Ascending aorta (tissue), 2 donors: ENCODE measurements at regions not wholly inside any gene's neighbourhood (a gene's known extent, or its start where the extent isn't known, plus 50 kb on each side); places are given as distances from the start of the nearest gene placed in this dataset.

Experiments
- DNase-seq, 2 donors: peaks; one replicate each; pipeline ENCODE4 v3.0.0-alpha.2; 2019; ENCODE audit warnings: low spot score in 2 of 2
- H3K27ac ChIP-seq, 2 donors: fragments of 200-600 bp; sonication (generic); one replicate each; pipeline ENCODE4 v1.5.1; 2016 to 2017; ENCODE audit warnings: mild to moderate bottlenecking in 1 of 2
- H3K27me3 ChIP-seq: fragments of 200-600 bp; sonication (generic); one replicate; pipeline ENCODE4 v1.5.1; 2017
- H3K36me3 ChIP-seq, 2 donors: fragments of 200-600 bp; sonication (generic); one replicate each; pipeline ENCODE4 v1.5.1; 2016
- H3K4me1 ChIP-seq, 2 donors: fragments of 200-600 bp; sonication (generic); one replicate each; pipeline ENCODE4 v1.5.1; 2016 to 2017; ENCODE audit warnings: mild to moderate bottlenecking in 1 of 2
- H3K4me3 ChIP-seq, 2 donors: fragments of 200-600 bp; sonication (generic); one replicate each; pipeline ENCODE4 v1.5.1; 2016 to 2017; ENCODE audit warnings: mild to moderate bottlenecking in 1 of 2
- H3K9me3 ChIP-seq, 2 donors: fragments of 200-600 bp; sonication (generic); one replicate each; pipeline ENCODE4 v1.5.1; 2016
- intact Hi-C: fragments of 100-400 bp; cut with DNase I; formaldehyde crosslinking; loops from one replicate; pipeline ENCODE4 v1.15.1; 2023
- TF ChIP-seq, protein P1 (sequence below), 3 experiments: fragments of 200-600 bp in 2 of 3; fragments of 450-650 bp in 1 of 3; sonication (generic) in 2 of 3; IDR thresholded peaks; one replicate each; pipeline ENCODE4 v1.5.1; 2016 to 2019; ENCODE audit warnings: antibody characterized with exemption in 3 of 3, mild to moderate bottlenecking in 1 of 3, moderate library complexity in 1 of 3

DNA sequence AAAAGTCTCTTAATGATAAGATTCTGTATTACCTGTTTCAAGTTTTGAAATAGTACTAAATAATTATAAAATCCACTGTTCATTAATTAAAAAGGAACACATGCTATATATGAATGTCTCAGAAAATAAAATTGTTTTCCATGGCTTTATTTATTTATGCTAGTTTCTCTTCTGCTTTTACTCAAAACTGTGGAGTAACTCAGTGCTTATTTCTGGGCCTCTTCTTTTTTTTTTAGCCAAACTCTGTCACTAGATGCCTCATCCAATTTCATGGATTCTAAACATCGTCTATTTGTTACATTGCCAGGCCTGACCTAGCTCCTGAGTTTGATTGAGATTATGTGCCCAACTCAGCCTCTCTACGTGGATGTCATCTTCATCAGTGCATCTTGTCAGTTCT lies 1509.7 kb downstream of the MAT2B start:
- no peaks in the 10 kb centered on the region for H3K36me3 ChIP-seq
- H3K27me3 ChIP-seq: no peaks in the 10 kb centered on the region
- intact Hi-C loops: no loop called here
- TF ChIP-seq, protein P1, sequence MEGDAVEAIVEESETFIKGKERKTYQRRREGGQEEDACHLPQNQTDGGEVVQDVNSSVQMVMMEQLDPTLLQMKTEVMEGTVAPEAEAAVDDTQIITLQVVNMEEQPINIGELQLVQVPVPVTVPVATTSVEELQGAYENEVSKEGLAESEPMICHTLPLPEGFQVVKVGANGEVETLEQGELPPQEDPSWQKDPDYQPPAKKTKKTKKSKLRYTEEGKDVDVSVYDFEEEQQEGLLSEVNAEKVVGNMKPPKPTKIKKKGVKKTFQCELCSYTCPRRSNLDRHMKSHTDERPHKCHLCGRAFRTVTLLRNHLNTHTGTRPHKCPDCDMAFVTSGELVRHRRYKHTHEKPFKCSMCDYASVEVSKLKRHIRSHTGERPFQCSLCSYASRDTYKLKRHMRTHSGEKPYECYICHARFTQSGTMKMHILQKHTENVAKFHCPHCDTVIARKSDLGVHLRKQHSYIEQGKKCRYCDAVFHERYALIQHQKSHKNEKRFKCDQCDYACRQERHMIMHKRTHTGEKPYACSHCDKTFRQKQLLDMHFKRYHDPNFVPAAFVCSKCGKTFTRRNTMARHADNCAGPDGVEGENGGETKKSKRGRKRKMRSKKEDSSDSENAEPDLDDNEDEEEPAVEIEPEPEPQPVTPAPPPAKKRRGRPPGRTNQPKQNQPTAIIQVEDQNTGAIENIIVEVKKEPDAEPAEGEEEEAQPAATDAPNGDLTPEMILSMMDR (IDR thresholded peaks at IDR 0.05): no peak
- H3K4me3 ChIP-seq: no peak overlapping the region
- no peaks in the 10 kb centered on the region for H3K4me1 ChIP-seq
- no peaks in the 10 kb centered on the region for H3K9me3 ChIP-seq
- no peak for DNase-seq
- no peak overlapping the region for H3K27ac ChIP-seq

DNA sequence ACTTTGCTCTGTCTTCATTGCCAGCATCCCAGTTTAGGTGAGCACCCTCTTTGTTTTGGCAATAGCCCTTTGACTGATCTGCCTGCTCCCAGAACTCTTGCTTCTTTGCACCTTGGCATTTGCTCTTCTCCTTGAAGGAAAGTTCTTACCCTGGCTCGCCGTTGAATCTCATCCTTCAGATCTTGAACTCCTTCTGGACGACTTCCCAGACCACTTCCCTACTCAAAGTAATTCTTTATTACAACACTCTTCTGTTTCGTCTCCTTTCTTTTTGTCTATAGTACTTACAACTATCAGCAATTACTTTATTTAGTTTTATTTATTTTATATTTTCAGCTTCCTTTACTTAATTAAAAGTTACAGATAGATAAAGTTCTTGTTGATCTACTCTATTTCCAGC lies 1510.1 kb downstream of the MAT2B start:
- intact Hi-C loops: no loop called here

DNA sequence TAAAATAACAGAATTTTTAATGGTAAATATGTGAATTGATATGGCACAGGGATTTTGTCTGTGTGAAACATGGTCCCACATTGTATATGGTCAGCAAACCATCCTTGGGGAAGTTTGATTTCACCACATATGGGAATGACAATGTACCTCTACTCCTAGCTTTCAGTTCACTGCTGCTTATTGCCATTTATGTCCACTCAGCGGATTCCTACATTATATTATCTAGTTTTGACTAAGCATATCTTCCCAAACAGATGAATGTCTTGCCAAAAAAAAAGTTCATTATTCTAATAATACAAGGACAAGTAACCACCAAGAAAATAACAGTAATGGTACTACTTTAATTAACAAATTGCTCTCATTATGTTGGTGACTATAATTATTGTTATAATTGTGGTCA lies 1521.6 kb downstream of the MAT2B start:
- DNase-seq: no peak
- intact Hi-C loops: no loop called here
- no peak overlapping the region for H3K27ac ChIP-seq
- H3K27me3 ChIP-seq: no peaks in the 10 kb centered on the region
- no peaks in the 10 kb centered on the region for H3K36me3 ChIP-seq
- no peaks in the 10 kb centered on the region for H3K9me3 ChIP-seq
- no peak overlapping the region for H3K4me3 ChIP-seq
- H3K4me1 ChIP-seq: no peaks in the 10 kb centered on the region
- TF ChIP-seq, protein P1 (IDR thresholded peaks at IDR 0.05): no peak

More for the DNA sequence above, 1510.1 kb downstream of the MAT2B start:
- no peaks in the 10 kb centered on the region for H3K36me3 ChIP-seq
- H3K4me3 ChIP-seq: no peak overlapping the region
- TF ChIP-seq, protein P1 (IDR thresholded peaks at IDR 0.05): no peak
- H3K4me1 ChIP-seq: no peaks in the 10 kb centered on the region
- no peak for DNase-seq
- H3K27me3 ChIP-seq: no peaks in the 10 kb centered on the region
- H3K27ac ChIP-seq: no peak overlapping the region
- H3K9me3 ChIP-seq: no peaks in the 10 kb centered on the region

DNA sequence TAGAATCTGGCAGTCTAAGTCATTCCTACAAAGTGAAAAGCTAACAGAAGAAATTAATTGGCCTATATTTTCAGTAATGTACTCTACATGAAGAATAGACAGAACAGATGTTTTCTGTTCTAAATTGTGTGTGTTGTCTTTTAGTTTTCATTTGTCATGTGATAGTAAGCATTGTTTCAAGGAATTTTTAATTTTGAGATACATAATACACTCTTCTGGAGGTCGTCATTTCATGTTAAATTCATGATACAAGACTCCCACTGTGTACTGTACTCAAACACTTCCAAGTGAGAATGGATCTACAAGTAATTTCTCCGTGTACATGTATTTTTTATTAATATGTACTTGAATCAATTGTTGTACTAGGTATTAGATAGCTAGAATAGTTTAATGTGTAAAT lies 1522.9 kb downstream of the MAT2B start:
- DNase-seq: no peak
- Histone ChIP-seq H3K4me3 (no peak overlapping the region), H3K36me3 (no peaks in the 10 kb centered on the region), H3K27ac (no peak overlapping the region), H3K4me1 (no peaks in the 10 kb centered on the region), H3K9me3 (no peaks in the 10 kb centered on the region), H3K27me3 (no peaks in the 10 kb centered on the region)
- intact Hi-C loops: no loop called here
- TF ChIP-seq, protein P1 (IDR thresholded peaks at IDR 0.05): no peak

DNA sequence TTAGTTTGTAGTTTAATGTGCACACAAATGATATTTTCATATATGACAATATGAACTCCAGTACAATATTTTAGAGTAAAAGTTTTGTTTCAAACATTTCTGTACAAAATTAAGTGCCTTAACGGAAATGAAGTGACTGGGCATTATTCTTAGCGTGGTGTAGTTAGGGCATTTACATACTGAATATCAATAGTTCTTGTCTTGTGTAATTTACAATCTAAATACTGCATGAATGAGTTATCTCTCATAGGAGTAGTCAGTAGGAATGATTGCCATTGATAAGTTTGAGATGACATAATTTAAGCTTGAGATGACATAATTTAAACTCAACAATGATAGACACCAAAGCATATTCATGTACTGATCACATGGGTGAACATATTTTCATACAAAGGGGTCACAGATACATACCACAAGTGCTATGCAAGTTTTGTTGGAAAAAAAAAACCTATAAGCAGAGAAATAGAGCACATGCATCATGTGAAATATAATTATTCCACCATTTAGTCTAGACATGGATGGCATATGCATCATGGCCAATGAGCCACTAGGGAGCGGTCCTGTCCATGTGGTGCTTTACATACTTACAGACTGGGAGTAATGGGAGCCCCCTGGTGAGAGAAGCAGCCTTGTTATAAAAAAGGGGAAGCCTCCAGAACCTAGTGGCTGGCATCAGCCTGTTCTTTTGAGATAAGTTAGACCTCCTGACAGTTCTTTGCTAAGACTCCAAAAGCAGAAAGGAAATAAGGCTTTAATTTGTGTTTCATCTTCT lies 1523.9 kb downstream of the MAT2B start:
- intact Hi-C loops: no loop called here
- H3K27ac ChIP-seq: no peak overlapping the region
- no peaks in the 10 kb centered on the region for H3K27me3 ChIP-seq
- no peak for DNase-seq
- no peaks in the 10 kb centered on the region for H3K4me1 ChIP-seq
- H3K36me3 ChIP-seq: no peaks in the 10 kb centered on the region
- H3K4me3 ChIP-seq: no peak overlapping the region
- TF ChIP-seq, protein P1 (IDR thresholded peaks at IDR 0.05): no peak
- H3K9me3 ChIP-seq: no peaks in the 10 kb centered on the region
